ENCODE measurements at regions not wholly inside any gene's neighbourhood (a gene's known extent, or its start where the extent isn't known, plus 50 kb on each side); places are given as distances from the start of the nearest gene placed in this dataset.

GRCh38 chr13:105871768-105872167 is 663.7 kb downstream of the EFNB2 start:
- no peaks in the 10 kb centered on the region for H3K9me3 ChIP-seq (ENCODE audit: insufficient read depth, low read length)
- no peaks in the 10 kb centered on the region for H3K27me3 ChIP-seq (ENCODE audit: insufficient read depth, insufficient read length)
- no peaks in the 10 kb centered on the region for H3K4me1 ChIP-seq (ENCODE audit: insufficient read depth, insufficient read length)
- H3K4me3 ChIP-seq (ENCODE audit: insufficient read length, low read depth) = no peak overlapping the region
- no peak overlapping the region for H3K9ac ChIP-seq (ENCODE audit: insufficient read length, low read depth)
- TF ChIP-seq SUZ12 (IDR thresholded peaks at IDR 0.05; ENCODE audit: extremely low read depth, insufficient read depth, insufficient read length) (no peak), ZNF274 (IDR thresholded peaks at IDR 0.05; ENCODE audit: low read depth, low read length) (no peak), YY1 (IDR thresholded peaks at IDR 0.05; ENCODE audit: insufficient read depth, insufficient read length) (no peak)
- no peak for DNase-seq (ENCODE audit: low read depth, low spot score)
- H3K36me3 ChIP-seq (ENCODE audit: insufficient read depth, insufficient read length, low read length) = no peaks in the 10 kb centered on the region

DNA sequence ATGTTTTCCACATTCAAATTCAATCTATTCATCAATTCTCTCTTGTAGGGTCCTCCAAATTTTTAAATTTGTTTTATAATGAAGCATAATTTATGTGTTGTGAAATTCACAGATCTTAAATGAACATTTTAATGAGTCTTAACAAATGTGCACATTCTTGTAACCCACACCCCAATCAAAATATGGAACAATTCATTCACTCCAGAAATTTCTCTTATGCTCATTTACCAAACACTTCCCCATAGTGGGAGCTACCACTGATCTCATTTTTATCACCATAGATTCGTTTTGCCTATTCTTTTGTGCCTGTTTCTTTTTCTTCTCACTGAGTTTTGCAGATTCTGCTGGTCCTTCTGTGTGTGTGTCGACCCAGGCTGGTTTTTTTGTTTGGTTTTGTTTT is 664.1 kb downstream of the EFNB2 start:
- Histone ChIP-seq H3K27me3 (ENCODE audit: insufficient read depth, insufficient read length) (no peaks in the 10 kb centered on the region), H3K9ac (ENCODE audit: insufficient read length, low read depth) (no peak overlapping the region), H3K9me3 (ENCODE audit: insufficient read depth, low read length) (no peaks in the 10 kb centered on the region), H3K4me3 (ENCODE audit: insufficient read length, low read depth) (no peak overlapping the region), H3K4me1 (ENCODE audit: insufficient read depth, insufficient read length) (no peaks in the 10 kb centered on the region), H3K36me3 (ENCODE audit: insufficient read depth, insufficient read length, low read length) (no peaks in the 10 kb centered on the region)
- DNase-seq (ENCODE audit: low read depth, low spot score) = no peak
- no peak for TF ChIP-seq SUZ12 (IDR thresholded peaks at IDR 0.05; ENCODE audit: extremely low read depth, insufficient read depth, insufficient read length)
- TF ChIP-seq ZNF274 (IDR thresholded peaks at IDR 0.05; ENCODE audit: low read depth, low read length) = no peak
- TF ChIP-seq YY1 (IDR thresholded peaks at IDR 0.05; ENCODE audit: insufficient read depth, insufficient read length) = no peak

GRCh38 chr13:105863300-105863920 is 672.1 kb downstream of the EFNB2 start:
- H3K4me3 ChIP-seq (ENCODE audit: insufficient read length, low read depth) = no peak overlapping the region
- no peaks in the 10 kb centered on the region for H3K4me1 ChIP-seq (ENCODE audit: insufficient read depth, insufficient read length)
- no peaks in the 10 kb centered on the region for H3K27me3 ChIP-seq (ENCODE audit: insufficient read depth, insufficient read length)
- H3K9me3 ChIP-seq (ENCODE audit: insufficient read depth, low read length) = no peaks in the 10 kb centered on the region
- no peaks in the 10 kb centered on the region for H3K36me3 ChIP-seq (ENCODE audit: insufficient read depth, insufficient read length, low read length)
- DNase-seq (ENCODE audit: low read depth, low spot score) = no peak
- no peak for TF ChIP-seq YY1 (IDR thresholded peaks at IDR 0.05; ENCODE audit: insufficient read depth, insufficient read length)
- TF ChIP-seq ZNF274 (IDR thresholded peaks at IDR 0.05; ENCODE audit: low read depth, low read length) = no peak
- no peak overlapping the region for H3K9ac ChIP-seq (ENCODE audit: insufficient read length, low read depth)

DNA sequence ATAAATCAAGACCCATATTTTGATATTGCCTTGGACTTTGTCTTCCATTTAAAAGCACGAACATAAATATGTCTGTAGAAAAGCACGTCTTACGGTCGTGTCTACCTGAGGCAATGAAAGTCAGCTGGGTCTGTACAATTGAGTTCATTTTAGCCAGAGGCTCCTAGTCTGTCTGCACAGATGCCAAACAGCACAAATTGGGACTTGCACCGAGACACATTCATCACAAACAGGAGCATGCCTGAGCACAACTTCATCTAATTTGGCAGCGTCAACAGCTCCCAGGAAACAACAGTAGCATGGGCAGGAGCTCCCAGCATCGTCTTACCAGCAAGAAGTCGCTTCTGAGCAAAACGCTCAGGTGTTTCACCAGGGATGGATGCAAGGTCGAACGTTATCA is 687.0 kb downstream of the EFNB2 start:
- DNase-seq (ENCODE audit: low read depth, low spot score) = no peak
- H3K9ac ChIP-seq (ENCODE audit: insufficient read length, low read depth) = no peak overlapping the region
- no peak overlapping the region for H3K4me3 ChIP-seq (ENCODE audit: insufficient read length, low read depth)
- TF ChIP-seq ZNF274 (IDR thresholded peaks at IDR 0.05; ENCODE audit: low read depth, low read length) (no peak), SUZ12 (IDR thresholded peaks at IDR 0.05; ENCODE audit: extremely low read depth, insufficient read depth, insufficient read length) (no peak), YY1 (IDR thresholded peaks at IDR 0.05; ENCODE audit: insufficient read depth, insufficient read length) (no peak)
- H3K27me3 ChIP-seq (ENCODE audit: insufficient read depth, insufficient read length) = no peaks in the 10 kb centered on the region
- no peaks in the 10 kb centered on the region for H3K9me3 ChIP-seq (ENCODE audit: insufficient read depth, low read length)
- no peaks in the 10 kb centered on the region for H3K36me3 ChIP-seq (ENCODE audit: insufficient read depth, insufficient read length, low read length)
- no peaks in the 10 kb centered on the region for H3K4me1 ChIP-seq (ENCODE audit: insufficient read depth, insufficient read length)

DNA sequence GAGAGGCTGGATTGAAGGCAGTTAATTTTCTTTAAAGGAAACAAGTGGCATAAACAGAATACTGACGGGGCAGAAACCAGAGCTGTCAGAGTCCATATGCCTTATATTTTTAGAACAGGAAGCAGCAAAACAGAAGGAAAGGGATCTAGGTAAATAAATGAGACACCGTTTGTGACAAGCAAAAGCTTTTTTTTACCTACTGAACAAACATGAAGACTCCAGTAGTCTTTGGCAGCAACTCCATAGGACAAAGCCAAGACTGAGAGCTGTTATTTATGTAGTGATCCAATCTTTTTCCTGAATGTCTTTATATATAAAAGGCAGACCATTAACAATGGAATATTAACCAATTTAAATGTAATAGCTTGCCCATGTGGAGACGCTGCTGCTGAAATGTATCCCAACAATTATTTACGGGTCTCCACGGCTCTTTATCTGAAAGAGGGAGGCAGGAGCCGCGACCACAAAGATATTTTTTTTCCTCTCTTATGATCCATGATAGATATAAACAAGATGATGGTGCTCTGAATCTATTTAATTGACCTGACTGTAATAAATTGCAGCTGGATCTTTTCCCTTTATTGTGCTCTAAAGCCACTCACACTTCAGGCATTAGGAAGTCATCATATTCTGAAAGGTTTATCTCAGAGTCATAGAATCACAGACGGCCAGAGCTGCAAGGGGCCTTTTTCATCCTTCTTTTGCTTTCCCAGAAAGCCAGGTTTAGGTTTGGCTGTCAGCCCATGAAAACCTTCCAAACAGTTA is 687.8 kb downstream of the EFNB2 start:
- H3K27me3 ChIP-seq (ENCODE audit: insufficient read depth, insufficient read length) = no peaks in the 10 kb centered on the region
- H3K9ac ChIP-seq (ENCODE audit: insufficient read length, low read depth) = no peak overlapping the region
- H3K9me3 ChIP-seq (ENCODE audit: insufficient read depth, low read length) = no peaks in the 10 kb centered on the region
- H3K4me3 ChIP-seq (ENCODE audit: insufficient read length, low read depth) = no peak overlapping the region
- H3K4me1 ChIP-seq (ENCODE audit: insufficient read depth, insufficient read length) = no peaks in the 10 kb centered on the region
- no peak for TF ChIP-seq ZNF274 (IDR thresholded peaks at IDR 0.05; ENCODE audit: low read depth, low read length)
- TF ChIP-seq SUZ12 (IDR thresholded peaks at IDR 0.05; ENCODE audit: extremely low read depth, insufficient read depth, insufficient read length) = no peak
- no peak for TF ChIP-seq YY1 (IDR thresholded peaks at IDR 0.05; ENCODE audit: insufficient read depth, insufficient read length)
- DNase-seq (ENCODE audit: low read depth, low spot score) = no peak
- H3K36me3 ChIP-seq (ENCODE audit: insufficient read depth, insufficient read length, low read length) = no peaks in the 10 kb centered on the region

- H3K4me3 ChIP-seq (ENCODE audit: insufficient read length, low read depth) = no peak overlapping the region
- DNase-seq (ENCODE audit: low read depth, low spot score) = no peak
- no peaks in the 10 kb centered on the region for H3K36me3 ChIP-seq (ENCODE audit: insufficient read depth, insufficient read length, low read length)
- H3K9me3 ChIP-seq (ENCODE audit: insufficient read depth, low read length) = no peaks in the 10 kb centered on the region
- H3K9ac ChIP-seq (ENCODE audit: insufficient read length, low read depth) = no peak overlapping the region
- H3K27me3 ChIP-seq (ENCODE audit: insufficient read depth, insufficient read length) = no peaks in the 10 kb centered on the region
- no peak for TF ChIP-seq ZNF274 (IDR thresholded peaks at IDR 0.05; ENCODE audit: low read depth, low read length)
- no peak for TF ChIP-seq YY1 (IDR thresholded peaks at IDR 0.05; ENCODE audit: insufficient read depth, insufficient read length)
- no peak for TF ChIP-seq SUZ12 (IDR thresholded peaks at IDR 0.05; ENCODE audit: extremely low read depth, insufficient read depth, insufficient read length)
- H3K4me1 ChIP-seq (ENCODE audit: insufficient read depth, insufficient read length) = no peaks in the 10 kb centered on the region
Measured at GRCh38 chr13:105846923-105847322, 688.5 kb downstream of the EFNB2 start.

GRCh38 chr13:105841286-105841685 is 694.2 kb downstream of the EFNB2 start:
- Histone ChIP-seq H3K36me3 (ENCODE audit: insufficient read depth, insufficient read length, low read length) (no peaks in the 10 kb centered on the region), H3K9ac (ENCODE audit: insufficient read length, low read depth) (no peak overlapping the region), H3K4me1 (ENCODE audit: insufficient read depth, insufficient read length) (no peaks in the 10 kb centered on the region), H3K27me3 (ENCODE audit: insufficient read depth, insufficient read length) (no peaks in the 10 kb centered on the region), H3K9me3 (ENCODE audit: insufficient read depth, low read length) (no peaks in the 10 kb centered on the region), H3K4me3 (ENCODE audit: insufficient read length, low read depth) (no peak overlapping the region)
- DNase-seq (ENCODE audit: low read depth, low spot score) = no peak
- TF ChIP-seq YY1 (IDR thresholded peaks at IDR 0.05; ENCODE audit: insufficient read depth, insufficient read length) (no peak), SUZ12 (IDR thresholded peaks at IDR 0.05; ENCODE audit: extremely low read depth, insufficient read depth, insufficient read length) (no peak), ZNF274 (IDR thresholded peaks at IDR 0.05; ENCODE audit: low read depth, low read length) (no peak)
